ENCODE measurements at regions not wholly inside any gene's neighbourhood (a gene's known extent, or its start where the extent isn't known, plus 50 kb on each side); places are given as distances from the start of the nearest gene placed in this dataset.

GRCh38 chr9:129393064-129393463 lies 215.0 kb upstream of the IER5L start:
- no peak for TF ChIP-seq GATA2 (IDR thresholded peaks at IDR 0.05; ENCODE audit: low read depth, low read length)
- no peak for TF ChIP-seq GATA3 (IDR thresholded peaks at IDR 0.05; ENCODE audit: low read depth, low read length)

- TF ChIP-seq GATA3 (IDR thresholded peaks at IDR 0.05; ENCODE audit: low read depth, low read length) (no peak), GATA2 (IDR thresholded peaks at IDR 0.05; ENCODE audit: low read depth, low read length) (no peak)
These were observed 214.1 kb upstream of the IER5L start for GRCh38 chr9:129392093-129392541.

- TF ChIP-seq GATA2 (IDR thresholded peaks at IDR 0.05; ENCODE audit: low read depth, low read length): no peak
- TF ChIP-seq GATA3 (IDR thresholded peaks at IDR 0.05; ENCODE audit: low read depth, low read length): no peak
These were observed 213.2 kb upstream of the IER5L start for GRCh38 chr9:129391221-129391661.

- TF ChIP-seq GATA3 (IDR thresholded peaks at IDR 0.05; ENCODE audit: low read depth, low read length) (no peak), GATA2 (IDR thresholded peaks at IDR 0.05; ENCODE audit: low read depth, low read length) (no peak)
These were observed 212.5 kb upstream of the IER5L start for GRCh38 chr9:129390541-129390940.

GRCh38 chr9:129387822-129388221 lies 209.8 kb upstream of the IER5L start:
- TF ChIP-seq GATA2 (IDR thresholded peaks at IDR 0.05; ENCODE audit: low read depth, low read length) (no peak), GATA3 (IDR thresholded peaks at IDR 0.05; ENCODE audit: low read depth, low read length) (no peak)

- TF ChIP-seq GATA2 (IDR thresholded peaks at IDR 0.05; ENCODE audit: low read depth, low read length) (no peak), GATA3 (IDR thresholded peaks at IDR 0.05; ENCODE audit: low read depth, low read length) (no peak)
These were observed 208.7 kb upstream of the IER5L start for GRCh38 chr9:129386812-129387177.

GRCh38 chr9:129385211-129385934 lies 207.3 kb upstream of the IER5L start:
- TF ChIP-seq GATA3 (IDR thresholded peaks at IDR 0.05; ENCODE audit: low read depth, low read length) (no peak), GATA2 (IDR thresholded peaks at IDR 0.05; ENCODE audit: low read depth, low read length) (no peak)

GRCh38 chr9:129384491-129385210 lies 206.6 kb upstream of the IER5L start:
- TF ChIP-seq GATA3 (IDR thresholded peaks at IDR 0.05; ENCODE audit: low read depth, low read length) (no peak), GATA2 (IDR thresholded peaks at IDR 0.05; ENCODE audit: low read depth, low read length) (no peak)

- TF ChIP-seq GATA3 (IDR thresholded peaks at IDR 0.05; ENCODE audit: low read depth, low read length) (no peak), GATA2 (IDR thresholded peaks at IDR 0.05; ENCODE audit: low read depth, low read length) (no peak)
These were observed 205.8 kb upstream of the IER5L start for GRCh38 chr9:129383561-129384490.

- TF ChIP-seq GATA2 (IDR thresholded peaks at IDR 0.05; ENCODE audit: low read depth, low read length) (no peak), GATA3 (IDR thresholded peaks at IDR 0.05; ENCODE audit: low read depth, low read length) (no peak)
These were observed 205.0 kb upstream of the IER5L start for GRCh38 chr9:129383019-129383560.

- no peak for TF ChIP-seq GATA2 (IDR thresholded peaks at IDR 0.05; ENCODE audit: low read depth, low read length)
- TF ChIP-seq GATA3 (IDR thresholded peaks at IDR 0.05; ENCODE audit: low read depth, low read length): no peak
These were observed 204.4 kb upstream of the IER5L start for GRCh38 chr9:129382281-129383018.

- TF ChIP-seq GATA2 (IDR thresholded peaks at IDR 0.05; ENCODE audit: low read depth, low read length): no peak
- TF ChIP-seq GATA3 (IDR thresholded peaks at IDR 0.05; ENCODE audit: low read depth, low read length): no peak
These were observed 203.5 kb upstream of the IER5L start for GRCh38 chr9:129381481-129381957.

- TF ChIP-seq GATA2 (IDR thresholded peaks at IDR 0.05; ENCODE audit: low read depth, low read length): no peak
- no peak for TF ChIP-seq GATA3 (IDR thresholded peaks at IDR 0.05; ENCODE audit: low read depth, low read length)
These were observed 202.9 kb upstream of the IER5L start for GRCh38 chr9:129380961-129381401.

Data from SH-SY5Y (cell line).